ENCODE measurements at regions not wholly inside any gene's neighbourhood (a gene's known extent, or its start where the extent isn't known, plus 50 kb on each side); places are given as distances from the start of the nearest gene placed in this dataset.

DNA sequence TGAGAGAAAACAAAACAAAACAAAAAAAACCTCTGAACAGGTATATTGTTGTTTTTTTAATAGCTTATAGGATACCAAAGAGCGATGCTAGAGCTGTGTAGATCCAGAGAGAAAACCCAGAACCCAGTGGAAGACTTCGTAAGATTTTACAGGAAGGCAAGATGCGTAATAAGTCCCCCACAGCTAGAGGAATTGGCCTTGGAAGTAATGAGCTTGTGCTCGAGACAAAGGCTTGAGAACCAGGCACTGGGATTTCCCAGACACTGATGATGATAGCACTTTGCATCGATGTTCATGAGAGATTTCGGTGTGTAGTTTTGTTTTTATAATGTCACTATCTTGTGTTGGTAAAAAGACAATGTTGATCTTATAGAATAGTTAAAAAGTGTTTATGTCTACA, 821.5 kb upstream of the IGFBP3 start:
- CTCF ChIA-PET, result interaction anchor here (1.3 kb wide), 1 partner anchor 19 kb away, joined by 3 read pairs; no protein-coding TSS in a partner anchor
- H3K4me3 ChIP-seq, result no peak overlapping the region

More for the DNA sequence above, 821.5 kb upstream of the IGFBP3 start:
- Histone ChIP-seq H3K27ac (ENCODE audit: control insufficient read depth, insufficient read depth) (no peak overlapping the region), H3K9me3 (replicated peaks; ENCODE audit: control insufficient read depth, insufficient read depth, low read length) (no peaks in the 10 kb centered on the region), H3K4me1 (ENCODE audit: control insufficient read depth, insufficient read depth, low read length) (no peaks in the 10 kb centered on the region), H3K9ac (ENCODE audit: control insufficient read depth, insufficient read depth, low read length) (no peak overlapping the region), H3K27me3 (replicated peaks in 1 of 2; ENCODE audit: control insufficient read depth in 2 of 2, insufficient read depth in 2 of 2, low read length in 1 of 2) (no peaks in the 10 kb centered on the region), H4K20me1 (ENCODE audit: control insufficient read depth, insufficient read depth) (no peaks in the 10 kb centered on the region), H3K4me2 (ENCODE audit: control insufficient read depth, insufficient read depth) (no peak overlapping the region), H3K36me3 (ENCODE audit: control insufficient read depth in 2 of 2, insufficient read depth in 2 of 2, low read length in 1 of 2) (no peaks in the 10 kb centered on the region), H3K79me2 (ENCODE audit: control insufficient read depth, insufficient read depth, low read length) (no peaks in the 10 kb centered on the region), H2AFZ (ENCODE audit: control insufficient read depth, low read depth, low read length) (no peak overlapping the region)
- TF ChIP-seq BMI1 (IDR thresholded peaks at IDR 0.05; ENCODE audit: borderline replicate concordance), result no peak
- no peak for TF ChIP-seq CREB1 (IDR thresholded peaks at IDR 0.05; ENCODE audit: low read depth)
- TF ChIP-seq, protein P1, sequence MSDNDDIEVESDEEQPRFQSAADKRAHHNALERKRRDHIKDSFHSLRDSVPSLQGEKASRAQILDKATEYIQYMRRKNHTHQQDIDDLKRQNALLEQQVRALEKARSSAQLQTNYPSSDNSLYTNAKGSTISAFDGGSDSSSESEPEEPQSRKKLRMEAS (IDR thresholded peaks at IDR 0.05; ENCODE audit: low read depth, low read length), result no peak
- no peak for TF ChIP-seq MXI1 (IDR thresholded peaks at IDR 0.05; ENCODE audit: low read depth, low read length)
- no peak for TF ChIP-seq E4F1 (IDR thresholded peaks at IDR 0.05; ENCODE audit: borderline replicate concordance, partially characterized antibody)
- TF ChIP-seq, protein P2, sequence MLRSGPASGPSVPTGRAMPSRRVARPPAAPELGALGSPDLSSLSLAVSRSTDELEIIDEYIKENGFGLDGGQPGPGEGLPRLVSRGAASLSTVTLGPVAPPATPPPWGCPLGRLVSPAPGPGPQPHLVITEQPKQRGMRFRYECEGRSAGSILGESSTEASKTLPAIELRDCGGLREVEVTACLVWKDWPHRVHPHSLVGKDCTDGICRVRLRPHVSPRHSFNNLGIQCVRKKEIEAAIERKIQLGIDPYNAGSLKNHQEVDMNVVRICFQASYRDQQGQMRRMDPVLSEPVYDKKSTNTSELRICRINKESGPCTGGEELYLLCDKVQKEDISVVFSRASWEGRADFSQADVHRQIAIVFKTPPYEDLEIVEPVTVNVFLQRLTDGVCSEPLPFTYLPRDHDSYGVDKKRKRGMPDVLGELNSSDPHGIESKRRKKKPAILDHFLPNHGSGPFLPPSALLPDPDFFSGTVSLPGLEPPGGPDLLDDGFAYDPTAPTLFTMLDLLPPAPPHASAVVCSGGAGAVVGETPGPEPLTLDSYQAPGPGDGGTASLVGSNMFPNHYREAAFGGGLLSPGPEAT (IDR thresholded peaks at IDR 0.05; ENCODE audit: low read depth), result no peak
- ChIA-PET RAD21 (ENCODE audit: unreplicated experiment) (interaction anchor here (0.8 to 1.0 kb wide), 3 partner anchors 28 to 80 kb away, joined by 3 to 4 read pairs (median 3); no protein-coding TSS in a partner anchor), SMC1A (ENCODE audit: uncharacterized antibody, unreplicated experiment) (interaction anchor here (1.4 to 2.7 kb wide), 3 partner anchors 13 to 451 kb away, joined by 3 to 8 read pairs (median 8); no protein-coding TSS in a partner anchor), POLR2A (interaction anchor here (1.1 to 1.4 kb wide), 2 partner anchors 9 to 57 kb away, joined by 3 to 4 read pairs; no protein-coding TSS in a partner anchor)
- in situ Hi-C loops (cut with MboI), result no loop called here
- no TSS peak for BruUV-seq (replicated peaks)
- 31% methylated on average over 6 of the region's 6 CpGs for WGBS (ENCODE audit: insufficient coverage, insufficient replicate concordance, low lambda C conversion rate, missing lambda C conversion rate)
- DNase-seq (ENCODE audit: low read depth, low spot score) (no peak), FAIRE-seq (no peak), ATAC-seq (no peak)
- intact Hi-C loops (cut with micrococcal nuclease; ENCODE audit: unreplicated experiment), result no loop called here
